ENCODE measurements at regions not wholly inside any gene's neighbourhood (a gene's known extent, or its start where the extent isn't known, plus 50 kb on each side); places are given as distances from the start of the nearest gene placed in this dataset.

DNA sequence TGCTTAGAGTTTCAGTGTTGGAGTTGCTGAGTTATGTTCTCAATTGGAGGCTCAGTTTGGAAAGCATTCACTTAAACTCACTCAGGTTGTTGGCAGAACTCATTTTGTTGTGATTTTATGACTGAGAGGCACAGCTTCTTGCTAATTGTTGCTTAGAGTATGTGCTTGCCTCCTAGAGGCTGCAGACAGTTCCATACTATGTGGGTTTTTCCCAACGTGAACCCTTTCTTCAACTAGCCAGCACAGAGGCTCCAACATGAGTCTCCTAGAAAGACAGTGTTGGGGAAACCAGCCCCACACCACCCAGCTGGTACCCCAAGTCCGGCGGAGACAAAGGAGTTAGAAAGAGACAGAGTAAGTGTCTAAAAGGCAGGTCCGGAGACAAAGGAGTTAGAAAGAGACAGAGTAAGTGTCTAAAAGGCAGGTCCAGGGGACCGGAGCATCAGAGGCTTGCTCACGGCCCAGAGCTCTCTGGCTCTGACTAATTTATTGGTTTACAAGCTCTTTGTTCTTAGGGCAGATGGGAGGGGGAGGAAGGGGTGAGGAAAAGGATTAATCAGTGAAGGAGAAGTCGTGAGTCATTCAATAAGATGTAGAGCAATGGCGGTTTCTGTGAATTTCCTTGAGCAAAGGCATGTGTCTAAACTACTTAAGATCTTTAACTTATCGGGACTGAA lies 999.7 kb upstream of the LRRTM1 start:
- H3K79me2 ChIP-seq (ENCODE audit: control insufficient read depth, insufficient read depth, low read length) = no peaks in the 10 kb centered on the region
- no peak overlapping the region for H3K9ac ChIP-seq (ENCODE audit: control insufficient read depth, extremely low read depth, insufficient read depth, low read length)
- FAIRE-seq (no peak), DNase-seq (ENCODE audit: low read depth, low spot score) (no peak)
- H3K9me1 ChIP-seq (ENCODE audit: control insufficient read depth, extremely low read depth, insufficient read depth, low read length) = no peaks in the 10 kb centered on the region
- H3K36me3 ChIP-seq (ENCODE audit: control insufficient read depth in 2 of 2, extremely low read depth in 1 of 2, insufficient read depth in 2 of 2, low read length in 2 of 2) = no peaks in the 10 kb centered on the region
- H3K4me2 ChIP-seq (ENCODE audit: control insufficient read depth, extremely low read depth, insufficient read depth, low read depth, low read length) = no peak overlapping the region
- dilution Hi-C loops (cut with MboI; ENCODE audit: extremely low pct_ligation_motif_present, low sequenced_read_pairs) = no loop called here
- H3K27ac ChIP-seq (ENCODE audit: control insufficient read depth, insufficient read depth, low read length) = no peak overlapping the region
- H3K4me1 ChIP-seq (ENCODE audit: control insufficient read depth, extremely low read depth, insufficient read depth, low read length) = no peaks in the 10 kb centered on the region
- TF ChIP-seq, protein P1, sequence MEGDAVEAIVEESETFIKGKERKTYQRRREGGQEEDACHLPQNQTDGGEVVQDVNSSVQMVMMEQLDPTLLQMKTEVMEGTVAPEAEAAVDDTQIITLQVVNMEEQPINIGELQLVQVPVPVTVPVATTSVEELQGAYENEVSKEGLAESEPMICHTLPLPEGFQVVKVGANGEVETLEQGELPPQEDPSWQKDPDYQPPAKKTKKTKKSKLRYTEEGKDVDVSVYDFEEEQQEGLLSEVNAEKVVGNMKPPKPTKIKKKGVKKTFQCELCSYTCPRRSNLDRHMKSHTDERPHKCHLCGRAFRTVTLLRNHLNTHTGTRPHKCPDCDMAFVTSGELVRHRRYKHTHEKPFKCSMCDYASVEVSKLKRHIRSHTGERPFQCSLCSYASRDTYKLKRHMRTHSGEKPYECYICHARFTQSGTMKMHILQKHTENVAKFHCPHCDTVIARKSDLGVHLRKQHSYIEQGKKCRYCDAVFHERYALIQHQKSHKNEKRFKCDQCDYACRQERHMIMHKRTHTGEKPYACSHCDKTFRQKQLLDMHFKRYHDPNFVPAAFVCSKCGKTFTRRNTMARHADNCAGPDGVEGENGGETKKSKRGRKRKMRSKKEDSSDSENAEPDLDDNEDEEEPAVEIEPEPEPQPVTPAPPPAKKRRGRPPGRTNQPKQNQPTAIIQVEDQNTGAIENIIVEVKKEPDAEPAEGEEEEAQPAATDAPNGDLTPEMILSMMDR (optimal IDR thresholded peaks at IDR 0.05 in 1 of 3, IDR thresholded peaks at IDR 0.05 in 1 of 3, conservative IDR thresholded peaks at IDR 0.05 in 1 of 3; ENCODE audit: extremely low read depth in 1 of 3, insufficient read depth in 2 of 3, low read length in 3 of 3) = no peak
- no peak for TF ChIP-seq EZH2 (IDR thresholded peaks at IDR 0.05; ENCODE audit: low read length)
- H3K9me3 ChIP-seq (ENCODE audit: control insufficient read depth, low read depth, low read length) = no peaks in the 10 kb centered on the region
- no peaks in the 10 kb centered on the region for H4K20me1 ChIP-seq (ENCODE audit: control insufficient read depth, extremely low read depth, insufficient read depth, low read length)
- H3K27me3 ChIP-seq (ENCODE audit: control insufficient read depth, extremely low read depth, insufficient read depth, low read length) = no peaks in the 10 kb centered on the region
- H3K4me3 ChIP-seq (ENCODE audit: control insufficient read depth in 2 of 3, extremely low read depth in 1 of 3, insufficient read depth in 2 of 3, low read depth in 1 of 3, low read length in 3 of 3) = no peak overlapping the region
- no peak overlapping the region for H2AFZ ChIP-seq (ENCODE audit: control insufficient read depth, low read length)

DNA sequence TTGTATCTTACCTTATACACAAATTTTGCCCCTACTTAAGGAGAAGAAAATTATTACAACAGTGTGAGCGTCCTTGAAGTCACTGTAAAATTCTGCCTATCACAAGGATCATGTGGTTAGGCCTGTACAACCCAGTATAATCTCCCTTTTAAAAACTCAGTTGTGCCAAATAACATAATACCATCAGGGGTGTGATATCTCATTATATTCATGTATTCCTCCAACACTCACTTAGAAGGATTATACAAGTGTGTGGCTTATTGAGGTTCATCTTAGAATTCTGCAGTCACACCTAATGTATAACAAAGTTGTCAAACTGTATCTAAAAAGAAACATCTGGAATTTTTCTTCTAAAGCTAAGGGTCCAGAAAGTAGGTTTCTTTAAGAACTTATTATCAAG lies 998.8 kb upstream of the LRRTM1 start:
- H2AFZ ChIP-seq (ENCODE audit: control insufficient read depth, low read length) = no peak overlapping the region
- no peaks in the 10 kb centered on the region for H4K20me1 ChIP-seq (ENCODE audit: control insufficient read depth, extremely low read depth, insufficient read depth, low read length)
- DNase-seq (ENCODE audit: low read depth, low spot score) (no peak), FAIRE-seq (no peak)
- TF ChIP-seq, protein P1 (optimal IDR thresholded peaks at IDR 0.05 in 1 of 3, IDR thresholded peaks at IDR 0.05 in 1 of 3, conservative IDR thresholded peaks at IDR 0.05 in 1 of 3; ENCODE audit: extremely low read depth in 1 of 3, insufficient read depth in 2 of 3, low read length in 3 of 3) = no peak
- TF ChIP-seq EZH2 (IDR thresholded peaks at IDR 0.05; ENCODE audit: low read length) = no peak
- H3K9ac ChIP-seq (ENCODE audit: control insufficient read depth, extremely low read depth, insufficient read depth, low read length) = no peak overlapping the region
- no peaks in the 10 kb centered on the region for H3K27me3 ChIP-seq (ENCODE audit: control insufficient read depth, extremely low read depth, insufficient read depth, low read length)
- dilution Hi-C loops (cut with MboI; ENCODE audit: extremely low pct_ligation_motif_present, low sequenced_read_pairs) = no loop called here
- H3K4me3 ChIP-seq (ENCODE audit: control insufficient read depth in 2 of 3, extremely low read depth in 1 of 3, insufficient read depth in 2 of 3, low read depth in 1 of 3, low read length in 3 of 3) = no peak overlapping the region
- no peaks in the 10 kb centered on the region for H3K9me1 ChIP-seq (ENCODE audit: control insufficient read depth, extremely low read depth, insufficient read depth, low read length)
- no peaks in the 10 kb centered on the region for H3K4me1 ChIP-seq (ENCODE audit: control insufficient read depth, extremely low read depth, insufficient read depth, low read length)
- no peaks in the 10 kb centered on the region for H3K9me3 ChIP-seq (ENCODE audit: control insufficient read depth, low read depth, low read length)
- no peak overlapping the region for H3K4me2 ChIP-seq (ENCODE audit: control insufficient read depth, extremely low read depth, insufficient read depth, low read depth, low read length)
- no peaks in the 10 kb centered on the region for H3K79me2 ChIP-seq (ENCODE audit: control insufficient read depth, insufficient read depth, low read length)
- no peaks in the 10 kb centered on the region for H3K36me3 ChIP-seq (ENCODE audit: control insufficient read depth in 2 of 2, extremely low read depth in 1 of 2, insufficient read depth in 2 of 2, low read length in 2 of 2)
- H3K27ac ChIP-seq (ENCODE audit: control insufficient read depth, insufficient read depth, low read length) = no peak overlapping the region
